PFSK-1 (cell line): ENCODE measurements at regions not wholly inside any gene's neighbourhood (a gene's known extent, or its start where the extent isn't known, plus 50 kb on each side); places are given as distances from the start of the nearest gene placed in this dataset.

Experiments
- FOXP2 ChIP-seq: optimal IDR thresholded peaks from 2 replicates; pipeline ENCODE3; 2011; ENCODE audit warnings: borderline replicate concordance, control low read depth, inconsistent platforms; ENCODE audit not compliant: insufficient read depth; ENCODE audit errors: extremely low read length, extremely low read depth
- POLR2AphosphoS5 ChIP-seq: IDR thresholded peaks from 2 replicates; pipeline ENCODE4 v1.6.1; 2012; ENCODE audit warnings: low read depth, mild to moderate bottlenecking, control low read depth, low read length, moderate library complexity
- REST ChIP-seq, 2 experiments: IDR thresholded peaks; 2 replicates each; pipeline versions ENCODE4 v1.6.1 to v1.8.0; 2011 to 2012; ENCODE audit warnings: low read depth in 2 of 2, low read length in 2 of 2, control low read depth in 1 of 2, inconsistent platforms in 1 of 2, mild to moderate bottlenecking in 1 of 2, moderate library complexity in 1 of 2; ENCODE audit not compliant: insufficient read depth in 1 of 2
- SIN3A ChIP-seq: IDR thresholded peaks from 2 replicates; pipeline ENCODE4 v1.6.1; 2012; ENCODE audit warnings: mild to moderate bottlenecking, low read length, moderate library complexity, borderline replicate concordance; ENCODE audit not compliant: insufficient read depth
- TAF1 ChIP-seq: IDR thresholded peaks from 2 replicates; pipeline ENCODE4 v1.6.1; 2012; ENCODE audit warnings: low read length, control low read depth, borderline replicate concordance; ENCODE audit not compliant: insufficient read depth

GRCh38 chr22:19621373-19622060, 92.8 kb upstream of the SEPTIN5 start:
- TF ChIP-seq FOXP2: no peak
- no peak for TF ChIP-seq TAF1
- TF ChIP-seq POLR2AphosphoS5: no peak
- no peak for TF ChIP-seq REST (IDR thresholded peaks at IDR 0.05; ENCODE audit: insufficient read depth in 1 of 2, low read depth in 2 of 2, low read length in 2 of 2)
- no peak for TF ChIP-seq SIN3A

- TF ChIP-seq FOXP2: no peak
- no peak for TF ChIP-seq REST (IDR thresholded peaks at IDR 0.05; ENCODE audit: insufficient read depth in 1 of 2, low read depth in 2 of 2, low read length in 2 of 2)
- TF ChIP-seq SIN3A: no peak
- TF ChIP-seq POLR2AphosphoS5: no peak
- no peak for TF ChIP-seq TAF1
These were observed 92.3 kb upstream of the SEPTIN5 start for GRCh38 chr22:19622061-19622441.

GRCh38 chr22:19625331-19626041, 88.8 kb upstream of the SEPTIN5 start:
- TF ChIP-seq POLR2AphosphoS5 (no peak), FOXP2 (no peak), REST (IDR thresholded peaks at IDR 0.05; ENCODE audit: insufficient read depth in 1 of 2, low read depth in 2 of 2, low read length in 2 of 2) (no peak), SIN3A (no peak), TAF1 (no peak)

GRCh38 chr22:19626042-19626587, 88.2 kb upstream of the SEPTIN5 start:
- TF ChIP-seq SIN3A (no peak), POLR2AphosphoS5 (no peak), FOXP2 (no peak), REST (IDR thresholded peaks at IDR 0.05; ENCODE audit: insufficient read depth in 1 of 2, low read depth in 2 of 2, low read length in 2 of 2) (no peak)
